ENCODE measurements at regions not wholly inside any gene's neighbourhood (a gene's known extent, or its start where the extent isn't known, plus 50 kb on each side); places are given as distances from the start of the nearest gene placed in this dataset.

DNA sequence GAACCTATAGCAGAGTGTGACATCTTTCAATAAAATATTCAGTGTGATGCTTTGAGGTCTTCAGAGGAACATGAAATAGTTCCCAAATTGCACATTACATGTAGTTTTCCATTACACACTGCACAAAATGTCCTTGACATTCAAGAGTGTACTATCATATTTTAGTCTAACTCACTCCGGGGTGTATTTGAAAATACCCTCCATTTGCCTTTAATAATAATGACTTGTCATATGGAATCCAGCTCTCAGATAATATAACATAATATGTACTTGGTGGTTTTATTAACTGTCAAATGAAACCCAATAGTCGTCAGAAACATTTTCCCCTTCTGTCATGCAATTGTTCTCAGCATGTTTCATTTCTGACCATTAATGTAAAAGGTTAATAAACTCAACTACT is 176.7 kb upstream of the CDH19 start:
- Histone ChIP-seq H3K36me3 (no peaks in the 10 kb centered on the region), H3K27me3 (no peaks in the 10 kb centered on the region), H3K27ac (no peak overlapping the region), H3K4me1 (ENCODE audit: control insufficient read depth in 1 of 2, insufficient read depth in 1 of 2, low read depth in 1 of 2, low read length in 1 of 2) (no peaks in the 10 kb centered on the region), H3K4me3 (ENCODE audit: low read depth in 1 of 2, low read length in 1 of 2) (no peak overlapping the region), H3K9me3 (no peaks in the 10 kb centered on the region)
- no peak for TF ChIP-seq CTCF (IDR thresholded peaks at IDR 0.05)

DNA sequence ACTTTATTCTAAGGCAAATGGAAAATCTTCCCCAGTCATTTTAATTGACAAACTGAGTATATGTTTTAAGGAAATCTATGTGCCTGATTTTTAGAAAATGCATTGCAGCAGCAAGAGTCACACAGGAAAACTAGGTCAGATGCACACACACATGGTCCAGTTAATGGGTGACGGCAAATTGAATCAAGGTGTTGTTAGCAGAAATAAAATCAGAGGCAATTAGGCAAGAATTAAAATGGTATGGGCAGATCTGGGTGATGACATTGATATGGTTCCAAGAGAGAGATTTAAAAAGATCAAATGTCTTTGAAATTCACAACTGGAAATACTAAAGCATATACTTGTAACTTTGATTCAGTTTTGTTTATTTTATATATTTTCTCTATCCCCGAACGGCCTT is 174.2 kb upstream of the CDH19 start:
- H3K27me3 ChIP-seq: no peaks in the 10 kb centered on the region
- no peaks in the 10 kb centered on the region for H3K4me1 ChIP-seq (ENCODE audit: control insufficient read depth in 1 of 2, insufficient read depth in 1 of 2, low read depth in 1 of 2, low read length in 1 of 2)
- TF ChIP-seq CTCF (IDR thresholded peaks at IDR 0.05): no peak
- no peak overlapping the region for H3K27ac ChIP-seq
- no peaks in the 10 kb centered on the region for H3K36me3 ChIP-seq
- no peaks in the 10 kb centered on the region for H3K9me3 ChIP-seq
- no peak overlapping the region for H3K4me3 ChIP-seq (ENCODE audit: low read depth in 1 of 2, low read length in 1 of 2)

GRCh38 chr18:66769375-66769774 is 165.5 kb upstream of the CDH19 start:
- no peak overlapping the region for H3K27ac ChIP-seq
- H3K36me3 ChIP-seq: no peaks in the 10 kb centered on the region
- no peaks in the 10 kb centered on the region for H3K4me1 ChIP-seq (ENCODE audit: control insufficient read depth in 1 of 2, insufficient read depth in 1 of 2, low read depth in 1 of 2, low read length in 1 of 2)
- no peak overlapping the region for H3K4me3 ChIP-seq (ENCODE audit: low read depth in 1 of 2, low read length in 1 of 2)
- no peaks in the 10 kb centered on the region for H3K27me3 ChIP-seq
- H3K9me3 ChIP-seq: no peaks in the 10 kb centered on the region
- no peak for TF ChIP-seq CTCF (IDR thresholded peaks at IDR 0.05)

- no peaks in the 10 kb centered on the region for H3K27me3 ChIP-seq
- no peaks in the 10 kb centered on the region for H3K4me1 ChIP-seq (ENCODE audit: control insufficient read depth in 1 of 2, insufficient read depth in 1 of 2, low read depth in 1 of 2, low read length in 1 of 2)
- no peak overlapping the region for H3K27ac ChIP-seq
- H3K36me3 ChIP-seq: no peaks in the 10 kb centered on the region
- no peak overlapping the region for H3K4me3 ChIP-seq (ENCODE audit: low read depth in 1 of 2, low read length in 1 of 2)
- no peak for TF ChIP-seq CTCF (IDR thresholded peaks at IDR 0.05)
- no peaks in the 10 kb centered on the region for H3K9me3 ChIP-seq
These were observed 160.3 kb upstream of the CDH19 start for GRCh38 chr18:66764230-66764629.

- H3K36me3 ChIP-seq: no peaks in the 10 kb centered on the region
- H3K27ac ChIP-seq: no peak overlapping the region
- TF ChIP-seq CTCF (IDR thresholded peaks at IDR 0.05): no peak
- H3K4me1 ChIP-seq (ENCODE audit: control insufficient read depth in 1 of 2, insufficient read depth in 1 of 2, low read depth in 1 of 2, low read length in 1 of 2): no peaks in the 10 kb centered on the region
- no peaks in the 10 kb centered on the region for H3K9me3 ChIP-seq
- no peaks in the 10 kb centered on the region for H3K27me3 ChIP-seq
- H3K4me3 ChIP-seq (ENCODE audit: low read depth in 1 of 2, low read length in 1 of 2): no peak overlapping the region
These were observed 157.3 kb upstream of the CDH19 start for GRCh38 chr18:66761166-66761565.

GRCh38 chr18:66760559-66760958 is 156.7 kb upstream of the CDH19 start:
- Histone ChIP-seq H3K36me3 (no peaks in the 10 kb centered on the region), H3K27ac (no peak overlapping the region), H3K27me3 (no peaks in the 10 kb centered on the region), H3K4me3 (ENCODE audit: low read depth in 1 of 2, low read length in 1 of 2) (no peak overlapping the region), H3K4me1 (ENCODE audit: control insufficient read depth in 1 of 2, insufficient read depth in 1 of 2, low read depth in 1 of 2, low read length in 1 of 2) (no peaks in the 10 kb centered on the region), H3K9me3 (no peaks in the 10 kb centered on the region)
- TF ChIP-seq CTCF (IDR thresholded peaks at IDR 0.05): no peak

Measured in neutrophil (primary cell).